ENCODE measurements at regions not wholly inside any gene's neighbourhood (a gene's known extent, or its start where the extent isn't known, plus 50 kb on each side); places are given as distances from the start of the nearest gene placed in this dataset.

DNA sequence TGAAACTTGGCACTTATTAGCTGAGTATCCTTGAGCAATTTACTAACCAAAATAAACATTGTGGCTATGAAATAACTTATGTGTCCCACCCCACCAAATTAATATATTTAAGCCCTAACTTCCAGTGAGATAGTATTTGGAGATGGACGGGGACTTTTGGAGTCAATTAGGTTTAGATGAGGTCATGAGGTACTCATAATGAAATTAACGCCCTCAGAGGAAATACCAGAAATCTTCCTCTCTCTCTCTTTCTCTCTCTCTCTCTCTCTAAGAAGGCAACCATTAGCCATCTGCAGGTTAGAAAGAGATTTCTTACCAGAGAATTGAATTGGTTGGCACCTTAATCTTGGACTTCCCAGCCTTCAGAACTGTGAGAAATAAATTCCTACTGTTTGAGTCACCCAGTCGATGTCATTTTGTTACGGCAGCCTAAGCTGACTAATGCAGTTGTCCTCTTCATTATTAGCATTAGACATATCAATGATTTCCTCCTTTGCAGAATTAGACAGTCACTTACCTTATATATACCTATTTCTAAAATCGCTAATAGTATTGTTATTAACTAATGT, 1284.0 kb downstream of the FAM181B start:
- TF ChIP-seq, protein P1, sequence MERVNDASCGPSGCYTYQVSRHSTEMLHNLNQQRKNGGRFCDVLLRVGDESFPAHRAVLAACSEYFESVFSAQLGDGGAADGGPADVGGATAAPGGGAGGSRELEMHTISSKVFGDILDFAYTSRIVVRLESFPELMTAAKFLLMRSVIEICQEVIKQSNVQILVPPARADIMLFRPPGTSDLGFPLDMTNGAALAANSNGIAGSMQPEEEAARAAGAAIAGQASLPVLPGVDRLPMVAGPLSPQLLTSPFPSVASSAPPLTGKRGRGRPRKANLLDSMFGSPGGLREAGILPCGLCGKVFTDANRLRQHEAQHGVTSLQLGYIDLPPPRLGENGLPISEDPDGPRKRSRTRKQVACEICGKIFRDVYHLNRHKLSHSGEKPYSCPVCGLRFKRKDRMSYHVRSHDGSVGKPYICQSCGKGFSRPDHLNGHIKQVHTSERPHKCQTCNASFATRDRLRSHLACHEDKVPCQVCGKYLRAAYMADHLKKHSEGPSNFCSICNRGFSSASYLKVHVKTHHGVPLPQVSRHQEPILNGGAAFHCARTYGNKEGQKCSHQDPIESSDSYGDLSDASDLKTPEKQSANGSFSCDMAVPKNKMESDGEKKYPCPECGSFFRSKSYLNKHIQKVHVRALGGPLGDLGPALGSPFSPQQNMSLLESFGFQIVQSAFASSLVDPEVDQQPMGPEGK (CRISPR knock-in tag; IDR thresholded peaks at IDR 0.05; ENCODE audit: borderline replicate concordance), result no peak
- no peak for TF ChIP-seq BACH2 (CRISPR knock-in tag; IDR thresholded peaks at IDR 0.05; ENCODE audit: borderline replicate concordance)
- no peak for TF ChIP-seq ZFP30 (CRISPR knock-in tag; IDR thresholded peaks at IDR 0.05)
- no peak for TF ChIP-seq ZNF565 (CRISPR knock-in tag; conservative IDR thresholded peaks at IDR 0.05; ENCODE audit: low read depth)

Data from SK-N-SH treated with all-trans-retinoic acid at 6 μM for 48 hours (cell line).